Mononuclear cell (primary cell): ENCODE measurements at regions not wholly inside any gene's neighbourhood (a gene's known extent, or its start where the extent isn't known, plus 50 kb on each side); places are given as distances from the start of the nearest gene placed in this dataset.

ENCODE experiments used
- H3K27me3 ChIP-seq: 2 replicates; pipeline ENCODE4 v1.6.0; 2011; ENCODE audit warnings: low read length, control low read depth; ENCODE audit not compliant: insufficient read depth
- H3K4me1 ChIP-seq: 2 replicates; pipeline ENCODE4 v1.5.1; 2011; ENCODE audit warnings: mild to moderate bottlenecking, low read length, control low read depth; ENCODE audit not compliant: insufficient read depth
- H3K4me3 ChIP-seq: 2 replicates; pipeline ENCODE4 v1.5.1; 2011; ENCODE audit warnings: mild to moderate bottlenecking, low read length, moderate library complexity
- H3K9me3 ChIP-seq: 2 replicates; pipeline ENCODE4 v1.5.1; 2011; ENCODE audit warnings: low read depth, mild to moderate bottlenecking, control low read depth, low read length

- Histone ChIP-seq H3K27me3 (no peaks in the 10 kb centered on the region), H3K4me3 (no peak overlapping the region), H3K9me3 (no peaks in the 10 kb centered on the region), H3K4me1 (no peaks in the 10 kb centered on the region)
Measured at GRCh38 chr10:90583416-90583815, 274.4 kb downstream of the HTR7 start.

GRCh38 chr10:90587081-90587491, 270.8 kb downstream of the HTR7 start:
- Histone ChIP-seq H3K4me3 (no peak overlapping the region), H3K9me3 (no peaks in the 10 kb centered on the region), H3K4me1 (no peaks in the 10 kb centered on the region), H3K27me3 (no peaks in the 10 kb centered on the region)

- H3K27me3 ChIP-seq: no peaks in the 10 kb centered on the region
- H3K9me3 ChIP-seq: no peaks in the 10 kb centered on the region
- H3K4me1 ChIP-seq: no peaks in the 10 kb centered on the region
- H3K4me3 ChIP-seq: no peak overlapping the region
Measured at GRCh38 chr10:90587561-90587960, 270.3 kb downstream of the HTR7 start.

- H3K9me3 ChIP-seq: no peaks in the 10 kb centered on the region
- H3K4me3 ChIP-seq: no peak overlapping the region
- H3K4me1 ChIP-seq: no peaks in the 10 kb centered on the region
- H3K27me3 ChIP-seq: no peaks in the 10 kb centered on the region
Measured at GRCh38 chr10:90588222-90588621, 269.6 kb downstream of the HTR7 start.

GRCh38 chr10:90589825-90590224, 268.0 kb downstream of the HTR7 start:
- Histone ChIP-seq H3K4me1 (no peaks in the 10 kb centered on the region), H3K4me3 (no peak overlapping the region), H3K9me3 (no peaks in the 10 kb centered on the region), H3K27me3 (no peaks in the 10 kb centered on the region)

- Histone ChIP-seq H3K4me1 (no peaks in the 10 kb centered on the region), H3K9me3 (no peaks in the 10 kb centered on the region), H3K27me3 (no peaks in the 10 kb centered on the region), H3K4me3 (no peak overlapping the region)
Measured at GRCh38 chr10:90591629-90592028, 266.2 kb downstream of the HTR7 start.

- H3K27me3 ChIP-seq: no peaks in the 10 kb centered on the region
- no peaks in the 10 kb centered on the region for H3K4me1 ChIP-seq
- no peak overlapping the region for H3K4me3 ChIP-seq
- H3K9me3 ChIP-seq: no peaks in the 10 kb centered on the region
Measured at GRCh38 chr10:90592638-90593302, 265.1 kb downstream of the HTR7 start.

- H3K4me1 ChIP-seq: no peaks in the 10 kb centered on the region
- no peak overlapping the region for H3K4me3 ChIP-seq
- H3K27me3 ChIP-seq: no peaks in the 10 kb centered on the region
- H3K9me3 ChIP-seq: no peaks in the 10 kb centered on the region
Measured at GRCh38 chr10:90598513-90598912, 259.3 kb downstream of the HTR7 start.

- Histone ChIP-seq H3K9me3 (no peaks in the 10 kb centered on the region), H3K4me1 (no peaks in the 10 kb centered on the region), H3K27me3 (no peaks in the 10 kb centered on the region), H3K4me3 (no peak overlapping the region)
Measured at GRCh38 chr10:90602862-90603610, 254.8 kb downstream of the HTR7 start.

GRCh38 chr10:90604636-90605035, 253.2 kb downstream of the HTR7 start:
- Histone ChIP-seq H3K4me3 (no peak overlapping the region), H3K4me1 (no peaks in the 10 kb centered on the region), H3K27me3 (no peaks in the 10 kb centered on the region), H3K9me3 (no peaks in the 10 kb centered on the region)

GRCh38 chr10:90605506-90605905, 252.3 kb downstream of the HTR7 start:
- no peaks in the 10 kb centered on the region for H3K4me1 ChIP-seq
- no peak overlapping the region for H3K4me3 ChIP-seq
- H3K9me3 ChIP-seq: no peaks in the 10 kb centered on the region
- H3K27me3 ChIP-seq: no peaks in the 10 kb centered on the region

GRCh38 chr10:90612276-90612675, 245.6 kb downstream of the HTR7 start:
- no peaks in the 10 kb centered on the region for H3K4me1 ChIP-seq
- H3K4me3 ChIP-seq: no peak overlapping the region
- no peaks in the 10 kb centered on the region for H3K27me3 ChIP-seq
- no peaks in the 10 kb centered on the region for H3K9me3 ChIP-seq

- H3K27me3 ChIP-seq: no peaks in the 10 kb centered on the region
- no peaks in the 10 kb centered on the region for H3K9me3 ChIP-seq
- no peaks in the 10 kb centered on the region for H3K4me1 ChIP-seq
- no peak overlapping the region for H3K4me3 ChIP-seq
Measured at GRCh38 chr10:90614631-90615030, 243.2 kb downstream of the HTR7 start.

- H3K4me1 ChIP-seq: no peaks in the 10 kb centered on the region
- H3K27me3 ChIP-seq: no peaks in the 10 kb centered on the region
- H3K4me3 ChIP-seq: no peak overlapping the region
- H3K9me3 ChIP-seq: no peaks in the 10 kb centered on the region
Measured at GRCh38 chr10:90621577-90621976, 236.3 kb downstream of the HTR7 start.

GRCh38 chr10:90635111-90635765, 222.6 kb downstream of the HTR7 start:
- Histone ChIP-seq H3K27me3 (no peaks in the 10 kb centered on the region), H3K4me1 (no peaks in the 10 kb centered on the region), H3K9me3 (no peaks in the 10 kb centered on the region), H3K4me3 (no peak overlapping the region)
